RCC 7860 (cell line): ENCODE measurements at regions not wholly inside any gene's neighbourhood (a gene's known extent, or its start where the extent isn't known, plus 50 kb on each side); places are given as distances from the start of the nearest gene placed in this dataset.
"Not testable (repeated sequence)": the region's sequence is repeated elsewhere in the genome, so short reads cannot be mapped to it uniquely, and the experiment has no call there.

Source experiments
- DNase-seq: peaks from one replicate; pipeline ENCODE4 v3.0.0-alpha.2; 2015; ENCODE audit warnings: low spot score
- FAIRE-seq: peaks from 2 replicates; lab custom pipeline; 2012; peaks lifted over from hg19 to GRCh38; lab: Jason Lieb, UNC

DNA sequence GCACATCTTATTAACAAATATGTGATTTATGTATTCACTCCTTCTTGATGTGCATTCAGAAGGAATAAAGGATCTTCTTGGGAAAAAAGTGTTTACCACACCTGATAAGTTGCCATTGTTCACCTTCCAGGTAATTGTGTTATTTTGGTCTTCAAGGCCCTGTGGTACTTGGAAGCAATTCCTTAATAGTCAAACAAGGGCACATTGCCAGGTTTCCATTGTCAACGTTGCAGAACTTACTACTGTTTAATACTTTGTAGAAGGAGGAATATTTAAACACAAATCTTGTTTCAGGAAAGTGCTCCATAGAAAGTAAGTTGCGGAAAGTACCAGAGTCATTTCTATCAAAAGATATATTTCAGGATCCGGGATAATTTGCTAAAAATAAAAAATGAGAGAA, 129.5 kb upstream of the SGK1 start:
- FAIRE-seq (no peak), DNase-seq (no peak)

DNA sequence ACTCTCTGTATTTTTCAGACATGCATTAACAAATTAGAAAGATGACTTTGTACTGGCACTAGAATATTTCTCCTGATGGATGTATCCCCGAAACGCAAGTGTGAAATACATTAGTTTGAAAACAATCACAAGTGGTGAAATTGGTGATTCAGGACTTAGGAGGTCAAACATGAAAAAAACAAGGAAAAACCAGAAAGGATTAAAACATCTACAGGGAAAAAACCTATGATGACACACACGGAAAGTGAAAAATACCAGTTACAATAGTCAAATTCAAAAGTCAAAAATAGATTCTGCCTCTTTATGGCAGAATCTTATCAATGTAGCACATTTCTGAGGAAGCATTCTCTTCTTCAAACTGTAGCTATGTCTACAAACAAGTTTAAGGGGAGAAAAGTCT, 129.0 kb upstream of the SGK1 start:
- no peak for FAIRE-seq
- DNase-seq: no peak

DNA sequence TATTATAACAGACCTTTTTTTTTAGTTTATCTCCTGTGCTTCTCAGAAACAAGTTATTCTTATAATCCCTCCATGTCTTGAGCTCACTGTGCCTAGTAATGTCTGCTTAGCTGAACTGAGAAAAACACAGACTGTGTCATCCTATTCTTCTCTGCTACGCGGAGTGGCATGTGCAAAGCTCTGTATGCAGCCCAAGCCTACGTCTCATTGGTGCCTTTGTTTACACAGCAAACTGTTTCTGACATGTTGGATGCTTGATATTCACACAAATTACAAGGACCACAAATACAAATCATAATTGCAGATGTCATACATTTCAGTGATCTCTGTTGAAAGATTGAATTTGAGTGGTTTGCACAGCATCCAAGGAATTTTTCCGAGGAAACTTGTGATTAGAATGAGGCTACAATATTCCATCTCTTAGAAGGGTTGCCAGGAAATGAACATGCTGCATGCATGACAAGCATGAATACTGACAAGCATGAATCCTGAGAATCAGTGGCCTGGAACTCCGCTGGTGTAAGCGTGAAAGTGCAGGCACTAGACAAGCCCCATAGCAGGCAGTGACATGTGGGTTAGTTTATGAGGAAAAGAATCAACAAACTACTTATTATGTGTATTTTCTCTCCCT, 128.4 kb upstream of the SGK1 start:
- DNase-seq: peak; percentile 39
- no peak for FAIRE-seq

DNA sequence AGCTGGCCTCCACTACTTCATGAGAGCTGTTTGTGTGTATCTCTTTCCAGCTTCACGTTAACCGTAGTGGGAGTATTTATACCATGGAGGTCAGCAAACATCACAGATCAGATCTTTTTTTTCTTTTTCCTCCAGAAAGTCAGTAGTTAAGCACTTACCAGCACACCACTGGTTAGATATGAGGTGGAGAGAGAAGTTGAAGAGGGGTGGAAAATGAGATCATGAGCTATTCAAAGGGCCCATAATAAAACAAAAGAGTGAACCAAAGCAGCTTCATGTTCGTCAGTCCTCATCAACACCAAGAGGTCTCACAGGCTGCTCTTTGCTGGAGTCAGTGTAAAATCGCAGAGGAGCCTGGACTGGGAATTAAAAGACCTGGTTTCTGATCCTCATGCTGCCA, 125.1 kb upstream of the SGK1 start:
- DNase-seq (no peak), FAIRE-seq (no peak)

DNA sequence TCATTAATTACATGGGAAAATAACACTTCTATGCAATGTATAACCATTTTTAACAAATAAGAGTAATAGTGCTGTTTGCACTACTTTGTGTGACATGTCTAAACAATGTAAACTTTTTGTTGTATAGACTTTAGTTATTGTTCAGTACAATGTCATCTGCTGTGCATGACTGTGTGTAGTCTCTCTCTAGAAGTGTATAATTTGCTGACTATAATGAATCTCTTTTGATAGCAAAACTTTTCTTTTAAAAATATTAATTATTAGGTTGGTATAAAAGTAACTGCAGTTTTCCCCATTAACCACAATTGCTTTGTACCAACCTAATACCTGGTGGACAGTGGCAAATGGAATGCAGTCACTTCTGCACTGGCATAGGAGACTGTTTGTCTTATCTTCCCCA, 124.2 kb upstream of the SGK1 start:
- DNase-seq: no peak
- no peak for FAIRE-seq

DNA sequence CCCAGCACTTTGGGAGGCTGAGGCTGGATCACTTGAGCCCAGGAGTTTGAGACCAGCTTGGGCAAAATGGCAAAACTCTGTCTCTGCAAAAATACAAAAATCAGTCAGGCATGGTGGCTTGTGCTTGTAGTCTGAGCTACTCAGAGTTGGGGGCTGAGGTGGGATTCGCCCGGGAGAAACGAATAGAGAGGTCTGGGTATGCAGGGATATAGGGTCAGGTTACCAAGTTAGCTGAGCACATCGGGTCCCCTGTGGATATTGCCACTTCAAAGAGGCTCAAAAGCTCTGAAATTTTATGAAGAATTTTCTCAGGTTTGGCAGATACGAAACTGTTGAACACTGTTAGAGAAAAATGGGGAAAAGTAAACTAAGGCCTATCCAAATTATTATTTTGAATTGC, 120.9 kb upstream of the SGK1 start:
- no peak for DNase-seq
- FAIRE-seq: no peak

DNA sequence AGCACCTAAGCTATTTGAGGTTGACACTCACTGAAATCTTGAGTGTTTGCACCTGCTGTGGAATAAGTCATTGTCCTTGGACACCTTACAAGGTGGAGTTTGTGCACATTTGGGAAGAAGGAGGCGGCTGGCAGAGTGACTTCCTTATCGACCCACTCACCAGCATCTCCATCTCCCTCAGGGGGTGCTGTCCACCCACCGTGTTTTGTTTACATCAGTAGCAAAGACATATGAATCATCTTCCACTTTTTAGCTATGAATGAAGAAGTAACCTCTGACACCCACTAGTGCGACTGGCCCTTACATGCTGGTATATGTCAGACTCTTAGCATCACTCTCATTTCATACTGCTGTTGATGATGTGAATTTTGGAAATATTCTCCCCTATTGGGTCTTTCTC, 119.5 kb upstream of the SGK1 start:
- FAIRE-seq (no peak), DNase-seq (no peak)

DNA sequence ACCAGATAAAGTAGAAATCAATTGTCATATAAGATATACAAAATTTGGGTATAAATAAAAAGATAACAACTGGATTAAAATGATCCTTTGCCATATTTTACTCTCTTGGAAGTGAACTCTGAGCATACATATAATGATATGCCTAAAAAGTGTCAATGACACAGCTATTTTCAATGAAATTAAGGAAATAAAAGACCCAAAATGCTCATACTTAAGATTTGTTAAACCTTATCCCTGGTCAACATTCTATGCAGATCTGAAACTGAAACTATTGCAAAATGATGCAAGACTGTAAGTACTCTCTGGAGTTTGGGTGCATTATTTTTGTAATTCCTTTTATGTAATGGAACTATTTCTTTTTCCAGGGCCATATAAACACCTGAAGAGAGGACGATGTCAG, 119.0 kb upstream of the SGK1 start:
- FAIRE-seq (no peak), DNase-seq (no peak)

DNA sequence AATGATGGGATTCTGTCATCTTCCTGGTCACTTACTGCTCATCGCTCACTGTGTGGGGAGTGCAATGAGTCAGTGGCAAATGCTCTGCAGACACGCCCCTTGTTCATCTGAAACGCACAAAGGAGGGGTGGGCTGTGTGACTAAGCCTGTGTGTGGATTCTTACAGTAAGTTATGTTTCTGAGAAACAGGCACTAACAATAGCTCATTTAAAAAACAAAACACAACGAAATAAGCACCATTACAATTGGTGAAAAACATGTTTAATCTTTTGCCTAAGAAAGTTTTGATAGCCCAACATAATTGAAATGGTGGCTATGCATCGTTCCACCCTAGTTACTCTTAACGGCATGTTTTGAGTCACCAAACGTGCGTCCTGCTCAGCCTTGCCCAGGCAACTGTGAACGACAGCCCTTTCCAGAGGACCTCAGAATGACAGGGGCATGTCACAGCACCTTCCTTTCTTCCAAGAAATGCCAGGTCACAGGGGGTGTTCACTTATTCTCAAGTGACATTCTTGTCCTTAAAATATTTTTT, 118.4 kb upstream of the SGK1 start:
- peak; percentile 89 for FAIRE-seq

DNA sequence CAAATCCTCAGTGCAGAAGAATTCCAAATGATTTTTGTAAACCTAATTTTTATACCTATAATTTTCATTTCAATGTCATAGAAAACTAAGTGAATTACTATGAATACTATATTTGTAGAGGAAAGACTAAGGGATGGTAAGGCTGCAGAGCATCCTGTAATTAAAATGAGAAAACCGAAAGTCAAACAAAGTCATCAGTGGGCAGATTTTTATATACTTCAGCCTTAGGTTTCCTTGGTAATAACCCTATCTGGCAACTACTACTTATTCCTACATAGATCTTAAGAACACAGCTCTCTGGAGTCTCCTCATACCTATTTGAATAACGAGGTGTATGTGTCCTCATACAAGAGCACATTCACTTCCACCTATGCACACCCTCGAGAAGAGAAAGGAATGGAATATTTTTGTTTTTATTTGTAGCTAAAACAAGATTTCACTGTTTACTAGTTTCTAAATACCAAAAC, 117.9 kb upstream of the SGK1 start:
- FAIRE-seq: no peak
- DNase-seq: no peak

More for the DNA sequence above, 118.4 kb upstream of the SGK1 start:
- DNase-seq: peak; percentile 92

DNA sequence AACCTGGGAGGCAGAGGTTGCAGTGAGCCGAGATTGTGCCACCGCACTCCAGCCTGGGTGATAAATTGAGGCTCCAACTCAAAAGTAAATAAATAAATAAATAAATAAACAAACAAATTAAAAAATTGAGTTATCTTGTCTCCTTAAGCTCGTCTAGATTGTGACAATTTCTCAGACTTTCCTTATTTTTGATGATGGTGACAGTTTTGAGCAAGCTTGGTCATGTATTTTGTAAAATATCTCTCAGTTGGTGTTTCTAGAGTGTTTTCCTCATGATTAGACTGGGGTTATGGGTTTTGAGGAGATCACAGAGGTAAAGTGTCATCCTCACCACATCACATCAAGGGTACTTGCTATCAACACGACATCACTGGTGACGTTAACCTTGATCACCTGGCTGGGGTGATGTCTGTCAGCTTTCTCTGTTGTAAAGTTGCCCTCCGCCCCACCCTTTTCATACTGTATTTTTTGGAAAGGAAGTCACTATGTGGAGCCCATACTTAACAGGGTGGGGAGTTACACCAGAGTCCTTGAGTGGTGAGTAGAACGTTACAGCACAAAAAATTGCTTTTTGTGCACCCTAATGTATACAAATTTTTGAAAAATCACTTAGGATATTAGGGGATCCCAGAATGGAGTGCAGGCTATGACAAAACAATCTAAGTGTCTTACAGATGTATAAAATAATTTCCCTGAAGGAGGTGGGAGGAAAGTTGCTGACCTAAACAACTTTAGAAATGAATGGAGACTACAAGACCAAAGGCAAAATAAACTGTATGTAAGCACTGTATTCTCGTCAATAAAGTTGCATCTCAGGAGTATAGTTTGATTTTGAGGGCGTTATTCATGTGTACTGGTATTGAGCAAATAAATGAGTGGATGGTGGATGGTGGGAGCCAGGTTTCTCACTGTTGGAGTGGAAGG, 116.4 kb upstream of the SGK1 start:
- no peak for FAIRE-seq

DNA sequence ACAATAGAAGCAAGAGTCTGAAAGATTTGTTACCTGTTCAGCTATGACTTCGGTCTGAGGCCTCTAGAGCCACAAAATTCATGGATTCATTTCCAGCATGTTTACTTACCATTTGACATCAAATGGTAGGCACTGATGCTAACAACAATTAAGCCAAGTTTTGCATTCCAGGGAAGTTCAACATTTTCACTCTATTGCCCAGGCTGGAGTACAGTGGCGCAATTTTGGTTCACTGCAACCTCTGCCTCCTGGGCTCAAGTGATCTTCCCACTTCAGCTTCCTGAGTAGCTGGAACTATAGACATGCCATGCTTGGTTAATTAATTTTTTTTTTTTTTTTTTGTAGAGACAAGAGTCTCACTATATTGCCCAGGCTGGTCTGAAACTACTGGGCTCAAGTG, 114.1 kb upstream of the SGK1 start:
- no peak for FAIRE-seq
- no peak for DNase-seq

More for the DNA sequence above, 116.4 kb upstream of the SGK1 start:
- no peak for DNase-seq

DNA sequence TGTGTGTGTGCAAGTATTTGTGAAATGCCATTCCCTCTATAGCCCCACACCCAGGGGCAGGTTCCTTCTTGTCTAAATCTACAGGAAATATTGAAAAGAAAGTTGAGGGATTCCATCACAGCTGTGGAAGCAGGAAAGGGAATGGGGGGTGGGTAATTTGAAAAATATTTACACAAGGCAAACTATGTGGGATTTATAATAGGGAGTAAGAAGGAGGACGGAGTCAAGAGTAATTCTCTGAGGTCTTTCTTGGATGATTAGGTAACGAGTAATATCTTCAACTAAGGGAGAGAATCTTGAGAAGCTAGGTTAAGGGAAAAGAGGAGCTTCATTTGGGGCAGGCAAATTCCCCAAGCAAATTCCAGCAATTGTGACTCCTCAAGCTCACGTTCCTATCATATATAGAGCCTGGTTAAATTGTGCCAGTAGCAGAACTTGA, 113.5 kb upstream of the SGK1 start:
- FAIRE-seq (no peak), DNase-seq (peak; percentile 42)

DNA sequence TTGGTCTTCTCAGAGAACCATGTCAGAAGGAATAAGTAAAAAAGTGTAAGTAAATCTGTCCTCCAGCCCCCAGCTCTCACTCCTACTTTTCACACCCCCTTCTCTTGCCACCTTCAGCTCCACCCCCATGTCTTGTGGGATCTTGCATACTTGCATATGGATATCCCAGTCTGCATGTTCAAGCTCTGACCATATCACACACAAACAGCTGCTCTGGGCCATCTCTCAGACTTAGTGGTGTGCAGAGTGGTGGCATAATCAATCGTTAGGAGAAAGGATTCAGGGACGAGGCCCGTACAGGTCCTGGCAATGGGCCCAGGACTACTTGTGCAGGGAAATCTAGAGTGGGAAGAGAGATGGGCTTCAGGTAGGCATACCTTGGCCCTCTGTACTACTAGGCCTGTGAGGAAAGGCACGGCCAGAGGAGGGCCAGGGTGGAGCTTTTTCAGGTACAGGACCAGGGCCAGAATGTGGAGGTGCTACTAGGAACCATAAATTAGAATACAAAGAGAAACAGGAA, 112.0 kb upstream of the SGK1 start:
- no peak for DNase-seq
- no peak for FAIRE-seq

DNA sequence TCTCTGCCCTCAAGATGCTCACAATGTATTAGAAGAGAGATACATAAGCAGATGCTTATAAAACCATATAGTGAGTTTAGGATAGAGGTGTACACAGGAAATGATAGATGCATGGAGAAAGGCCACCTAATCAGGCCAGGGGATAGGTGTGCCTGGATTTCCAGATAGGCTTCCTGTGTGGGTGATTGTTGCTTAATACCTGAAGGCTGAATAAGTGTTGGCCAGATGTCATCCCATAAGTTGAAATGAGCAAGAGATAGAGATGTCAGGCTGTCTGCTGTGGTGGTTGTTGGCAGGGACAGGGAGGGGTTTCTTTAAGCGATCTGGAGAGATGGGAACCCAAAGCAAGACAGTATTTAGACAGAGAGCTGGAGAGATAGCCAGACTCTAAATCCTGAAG, 109.8 kb upstream of the SGK1 start:
- DNase-seq (no peak), FAIRE-seq (no peak)

DNA sequence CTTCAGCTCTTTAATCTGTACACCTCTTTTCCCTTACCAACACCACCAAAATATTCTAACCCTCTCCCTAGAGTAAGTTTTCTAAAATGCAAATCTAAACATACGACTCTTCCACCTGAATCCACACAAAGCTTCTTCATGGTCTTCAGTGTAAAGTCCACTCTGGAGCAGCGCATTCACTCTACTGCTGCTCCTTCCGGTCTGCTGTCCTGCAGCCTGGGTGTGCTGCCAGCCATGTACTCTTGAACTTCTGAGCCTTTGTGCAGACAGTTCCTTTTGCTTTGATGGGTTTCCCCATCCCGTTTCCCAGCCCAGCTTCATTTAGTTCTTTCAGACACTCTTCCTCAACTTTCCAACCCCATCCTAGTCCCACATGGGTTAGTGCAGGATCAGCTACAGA, 108.7 kb upstream of the SGK1 start:
- FAIRE-seq: no peak

DNA sequence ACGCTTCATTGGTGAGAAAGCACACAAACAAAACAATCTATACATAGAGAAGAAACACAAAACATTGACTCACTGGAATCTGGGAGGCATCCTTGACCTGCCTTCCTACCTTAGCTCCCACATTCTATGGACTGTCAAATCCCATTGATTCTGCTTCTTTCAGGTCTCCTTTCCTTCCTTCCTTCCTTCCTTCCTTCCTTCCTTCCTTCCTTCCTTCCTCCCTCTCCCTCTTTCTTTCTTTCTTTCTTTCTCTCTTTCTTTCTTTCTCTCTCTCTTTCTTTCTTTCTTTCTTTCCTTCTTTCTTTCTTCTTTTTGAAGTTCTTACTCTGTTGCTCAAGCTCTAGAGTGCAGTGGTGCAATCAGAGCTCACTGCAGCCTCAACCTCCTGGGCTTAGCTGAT, 108.0 kb upstream of the SGK1 start:
- not testable (repeated sequence) for DNase-seq, FAIRE-seq

More for the DNA sequence above, 108.7 kb upstream of the SGK1 start:
- DNase-seq: no peak

DNA sequence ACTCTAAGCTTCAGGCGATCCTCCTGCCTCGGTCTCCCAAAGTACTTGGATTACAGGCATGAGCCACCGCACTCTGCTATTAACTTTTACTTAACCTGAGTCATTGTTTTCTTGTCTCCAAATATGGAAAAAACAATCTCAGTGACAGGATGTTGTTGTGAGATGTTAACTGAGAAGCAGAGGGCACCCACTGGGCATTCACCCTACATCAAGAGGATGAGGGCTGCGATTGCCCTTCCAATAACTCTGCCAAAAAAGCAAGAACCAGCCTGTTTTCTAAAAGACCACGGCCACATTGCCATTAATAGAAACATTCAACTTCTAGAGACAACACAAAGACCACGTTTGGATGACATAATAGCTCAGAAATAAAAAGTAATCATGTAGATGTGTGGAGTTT, 107.6 kb upstream of the SGK1 start:
- FAIRE-seq: no peak
- DNase-seq: no peak

DNA sequence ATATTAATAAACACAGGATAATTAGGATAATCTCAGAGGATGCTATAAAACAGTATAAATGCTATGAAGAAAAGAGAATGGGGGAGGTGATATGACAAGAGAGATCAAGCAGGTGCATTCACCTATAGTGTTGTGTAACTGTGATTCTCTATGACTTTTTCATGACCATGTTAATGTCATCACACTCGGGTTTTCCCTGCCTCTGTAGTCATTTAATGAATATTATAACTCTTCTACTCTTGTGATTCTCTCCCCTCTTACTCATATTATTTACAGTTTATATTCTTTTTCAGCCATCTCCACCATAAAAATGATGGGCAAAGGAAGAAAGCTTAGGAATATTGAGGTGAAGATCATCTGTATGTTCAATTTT, 106.9 kb upstream of the SGK1 start:
- FAIRE-seq (no peak), DNase-seq (no peak)

DNA sequence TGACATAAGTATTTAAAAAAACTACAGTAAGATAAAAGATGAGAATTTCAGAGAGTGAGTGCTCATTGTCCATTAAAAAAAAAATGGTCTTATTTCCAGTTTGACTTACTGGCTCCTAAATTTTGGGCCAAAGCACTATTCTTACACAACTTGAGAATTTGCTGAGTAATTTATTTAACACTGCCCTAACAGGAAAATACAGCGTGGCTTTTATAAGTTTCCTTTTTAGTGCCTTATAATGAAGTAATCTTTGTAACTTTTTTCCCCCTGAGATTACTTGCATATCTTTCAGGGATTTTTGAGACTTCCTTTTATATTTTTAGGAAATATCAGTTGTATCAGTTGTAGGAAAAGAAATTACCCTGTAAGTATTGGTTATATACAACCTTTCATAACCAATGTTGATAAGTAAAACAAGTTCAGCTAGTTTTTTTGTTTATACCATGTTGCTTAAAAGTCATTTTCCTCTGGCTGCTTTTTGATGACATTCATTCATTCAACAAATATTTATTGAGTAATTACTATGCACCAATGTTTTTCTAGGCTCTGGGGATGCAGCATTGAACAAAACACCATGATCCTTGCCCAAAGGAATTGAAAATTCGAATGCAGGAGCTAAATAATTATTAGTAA, 106.4 kb upstream of the SGK1 start:
- no peak for DNase-seq
- no peak for FAIRE-seq
